IMR-90 (cell line): ENCODE measurements at regions not wholly inside any gene's neighbourhood (a gene's known extent, or its start where the extent isn't known, plus 50 kb on each side); places are given as distances from the start of the nearest gene placed in this dataset.

Experiments
- ATAC-seq: fragments of 200-7000 bp; cut with Tn5 transposase; 2 replicates; pipeline ENCODE4 v1.9.1; 2020; ENCODE audit warnings: low read depth, mild to moderate bottlenecking, moderate library complexity
- BruUV-seq: library from RNA; stranded (reverse); fragments of 400-500 nt; replicated peaks from 2 replicates; lab custom pipeline; 2021; lab: Mats Ljungman, UMichigan
- CTCF ChIA-PET: fragments of 300-600 bp; formaldehyde crosslinking; extraction: SDS; loops from one replicate; lab custom pipeline; 2021; ENCODE audit warnings: antibody characterized with exemption; lab: Yijun Ruan, JAX
- POLR2A ChIA-PET: fragments of 300-600 bp; sonication (Branson Sonifier 250); formaldehyde crosslinking; loops from one replicate; lab custom pipeline; 2022; ENCODE audit warnings: antibody characterized with exemption; ENCODE audit not compliant: unreplicated experiment; lab: Charles Lee
- DNase-seq: peaks from one replicate; pipeline ENCODE4 v3.0.0; 2013
- H2AFZ ChIP-seq: replicated peaks from 2 replicates; pipeline ENCODE3; 2013; ENCODE audit warnings: low read length, mild to moderate bottlenecking; ENCODE audit not compliant: poor library complexity
- H2AK5ac ChIP-seq: 2 replicates; pipeline ENCODE4 v1.6.1; 2013; ENCODE audit warnings: low read depth, low read length, inconsistent platforms
- H2AK9ac ChIP-seq: replicated peaks from 2 replicates; pipeline ENCODE3; 2013; ENCODE audit warnings: mild to moderate bottlenecking, low read depth, low read length, moderate library complexity; ENCODE audit not compliant: poor library complexity
- H2BK120ac ChIP-seq: 2 replicates; pipeline ENCODE4 v1.6.1; 2013; ENCODE audit warnings: low read depth, low read length, inconsistent platforms
- H2BK15ac ChIP-seq: 3 replicates; pipeline ENCODE4 v1.6.1; 2013; ENCODE audit warnings: low read depth, low read length, inconsistent platforms
- H2BK20ac ChIP-seq: 2 replicates; pipeline ENCODE4 v1.6.1; 2013; ENCODE audit warnings: low read depth, mild to moderate bottlenecking, inconsistent platforms, low read length, moderate library complexity
- H2BK5ac ChIP-seq: 2 replicates; pipeline ENCODE4 v1.6.1; 2013; ENCODE audit warnings: mild to moderate bottlenecking, low read depth, low read length, inconsistent platforms; ENCODE audit not compliant: poor library complexity, severe bottlenecking
- H3K14ac ChIP-seq: replicated peaks from 2 replicates; pipeline ENCODE4 v1.6.1; 2013; ENCODE audit warnings: low read depth, low read length, inconsistent platforms
- H3K18ac ChIP-seq: 2 replicates; pipeline ENCODE4 v1.6.1; 2013; ENCODE audit warnings: low read depth, low read length, control low read depth
- H3K23ac ChIP-seq: 2 replicates; pipeline ENCODE4 v1.6.1; 2013; ENCODE audit warnings: low read depth, low read length, inconsistent platforms
- H3K27ac ChIP-seq: 2 replicates; pipeline ENCODE4 v1.5.1; 2013; ENCODE audit warnings: mild to moderate bottlenecking, control low read depth, low read length; ENCODE audit not compliant: insufficient read depth
- H3K27me3 ChIP-seq: 2 replicates; pipeline ENCODE4 v1.6.1; 2013; ENCODE audit warnings: low read length; ENCODE audit not compliant: control insufficient read depth, insufficient read depth
- H3K36me3 ChIP-seq: 2 replicates; pipeline ENCODE4 v1.6.1; 2013; ENCODE audit warnings: low read length, mixed read lengths; ENCODE audit not compliant: control insufficient read depth, insufficient read depth
- H3K4ac ChIP-seq: 2 replicates; pipeline ENCODE4 v1.6.1; 2013; ENCODE audit warnings: low read depth, low read length, inconsistent platforms
- H3K4me1 ChIP-seq: 2 replicates; pipeline ENCODE4 v1.6.1; 2013; ENCODE audit warnings: low read length, mixed read lengths; ENCODE audit not compliant: control insufficient read depth, insufficient read depth
- H3K4me2 ChIP-seq: 2 replicates; pipeline ENCODE4 v1.6.1; 2013; ENCODE audit warnings: low read depth, mild to moderate bottlenecking, control low read depth, low read length, moderate library complexity
- H3K4me3 ChIP-seq: 2 replicates; pipeline ENCODE4 v1.5.1; 2013; ENCODE audit warnings: low read depth, mild to moderate bottlenecking, control low read depth, low read length, moderate library complexity; ENCODE audit not compliant: insufficient read depth
- H3K56ac ChIP-seq: 2 replicates; pipeline ENCODE4 v1.6.1; 2013; ENCODE audit warnings: low read length, inconsistent platforms; ENCODE audit not compliant: insufficient read depth; ENCODE audit errors: extremely low read depth
- H3K79me1 ChIP-seq, 2 experiments: 2 replicates each; pipeline ENCODE4 v1.6.1; 2013; ENCODE audit warnings: low read length in 2 of 2, inconsistent platforms in 1 of 2, low read depth in 1 of 2
- H3K9ac ChIP-seq: 2 replicates; pipeline ENCODE4 v1.6.1; 2013; ENCODE audit warnings: low read depth, low read length, control low read depth
- H3K9me1 ChIP-seq: 2 replicates; pipeline ENCODE4 v1.6.1; 2013; ENCODE audit warnings: low read length, inconsistent platforms; ENCODE audit not compliant: insufficient read depth
- H3K9me3 ChIP-seq: 2 replicates; pipeline ENCODE4 v1.6.1; 2013; ENCODE audit warnings: low read length; ENCODE audit not compliant: control insufficient read depth, insufficient read depth
- H4K20me1 ChIP-seq: 2 replicates; pipeline ENCODE4 v1.6.1; 2013; ENCODE audit warnings: low read length, inconsistent platforms; ENCODE audit not compliant: insufficient read depth
- H4K5ac ChIP-seq: 2 replicates; pipeline ENCODE4 v1.6.1; 2013; ENCODE audit warnings: mild to moderate bottlenecking, low read depth, low read length, control low read depth
- H4K8ac ChIP-seq, 2 experiments: 2 replicates each; pipeline ENCODE4 v1.6.1; 2013; ENCODE audit warnings: low read depth in 2 of 2, low read length in 2 of 2, control low read depth in 1 of 2, inconsistent platforms in 1 of 2
- H4K91ac ChIP-seq: 2 replicates; pipeline ENCODE4 v1.6.1; 2013; ENCODE audit warnings: low read depth, low read length, inconsistent platforms; ENCODE audit not compliant: insufficient read depth
- CHD1 ChIP-seq: IDR thresholded peaks from 2 replicates; pipeline ENCODE4 v1.6.1; 2012; ENCODE audit warnings: low read depth, low read length, improper control_type of control experiment
- NFE2L2 ChIP-seq: fragments of 150-350 bp; IDR thresholded peaks from 2 replicates; pipeline ENCODE4 v1.6.1; 2016; ENCODE audit warnings: low read depth, mild to moderate bottlenecking, low read length
- WGBS, 2 experiments: methylation state at CpG; one replicate each; pipeline versions ENCODE4 v1.1.5 to v1.1.7; 2013; ENCODE audit warnings: missing lambda C conversion rate in 2 of 2; ENCODE audit not compliant: insufficient read length in 1 of 2; ENCODE audit errors: extremely low coverage in 2 of 2; 5-methylcytosine and 5-hydroxymethylcytosine counted together
- dilution Hi-C: fragments of 300-500 bp; cut with HindIII; formaldehyde crosslinking; loops from one replicate; pipeline ENCODE4 v1.14.3; 2018; ENCODE audit warnings: low sequenced_read_pairs; ENCODE audit not compliant: unreplicated experiment
- in situ Hi-C: fragments of 300-500 bp; cut with MboI; formaldehyde crosslinking; loops from 3 replicates; pipeline ENCODE4 v1.14.3; 2019; ENCODE audit warnings: low sequenced_read_pairs, inconsistent platforms, mixed read lengths
- intact Hi-C: fragments of 100-400 bp; cut with micrococcal nuclease; formaldehyde crosslinking; loops from 2 replicates; pipeline ENCODE4 v1.10.0; 2022

DNA sequence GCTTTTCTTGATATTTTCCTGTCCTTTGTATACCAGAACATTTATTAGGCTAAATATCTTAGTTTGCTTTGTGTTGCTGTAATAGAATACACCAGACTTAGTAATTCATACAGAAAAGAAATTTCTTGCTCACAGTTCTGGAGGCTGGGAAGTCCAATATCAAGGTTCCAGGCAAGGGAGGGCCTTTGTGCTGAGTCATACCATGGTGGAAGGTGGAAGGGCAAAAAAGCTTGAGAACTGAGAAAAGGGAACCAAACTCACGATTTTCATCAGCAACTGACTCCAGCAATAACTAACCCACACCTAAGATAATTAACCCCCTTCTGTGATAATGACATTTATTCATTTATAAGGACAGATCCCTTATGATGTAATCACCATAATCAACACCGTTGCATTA lies 496.9 kb upstream of the SUCLG2 start:
- H3K27ac ChIP-seq: no peak overlapping the region
- peaks cover 3% of the 10 kb centered on the region for H3K9me3 ChIP-seq
- in situ Hi-C loops: no loop called here
- H3K9ac ChIP-seq: no peak overlapping the region
- H2BK5ac ChIP-seq: no peak overlapping the region
- H2BK15ac ChIP-seq: no peak overlapping the region
- H3K18ac ChIP-seq: no peak overlapping the region
- H3K56ac ChIP-seq: no peak overlapping the region
- H3K9me1 ChIP-seq: no peaks in the 10 kb centered on the region
- no peak overlapping the region for H4K91ac ChIP-seq
- H3K4me2 ChIP-seq: no peak overlapping the region
- H4K5ac ChIP-seq: no peak overlapping the region
- no peak overlapping the region for H2BK20ac ChIP-seq
- intact Hi-C loops: no loop called here
- H2AK5ac ChIP-seq: no peak overlapping the region
- no peaks in the 10 kb centered on the region for H4K20me1 ChIP-seq
- no peak overlapping the region for H3K23ac ChIP-seq
- no TSS peak for BruUV-seq
- CTCF ChIA-PET: no interaction called here
- no peaks in the 10 kb centered on the region for H3K27me3 ChIP-seq
- H3K4me3 ChIP-seq: no peak overlapping the region
- DNase-seq (no peak), ATAC-seq (no peak)
- POLR2A ChIA-PET: no interaction called here
- H2BK120ac ChIP-seq: no peak overlapping the region
- H3K4me1 ChIP-seq: no peaks in the 10 kb centered on the region
- TF ChIP-seq NFE2L2 (peak; percentile 51), CHD1 (no peak)
- no peaks in the 10 kb centered on the region for H3K36me3 ChIP-seq
- no peak overlapping the region for H2AK9ac ChIP-seq
- H3K79me1 ChIP-seq: no peaks in the 10 kb centered on the region
- H3K4ac ChIP-seq: no peak overlapping the region
- H2AFZ ChIP-seq: no peak overlapping the region
- dilution Hi-C loops: no loop called here
- H3K14ac ChIP-seq: no peak overlapping the region
- no peak overlapping the region for H4K8ac ChIP-seq
- no CpG with 5 or more reads among the region's 2 CpGs for WGBS, 2 experiments
